22Rv1 (cell line): ENCODE measurements at regions not wholly inside any gene's neighbourhood (a gene's known extent, or its start where the extent isn't known, plus 50 kb on each side); places are given as distances from the start of the nearest gene placed in this dataset.

ENCODE experiments used
- ZFX ChIP-seq: fragments of 450-650 bp; IDR thresholded peaks from 2 replicates; pipeline ENCODE4 v1.6.1; 2017; ENCODE audit warnings: antibody characterized with exemption, borderline replicate concordance
- TF ChIP-seq, protein P1 (sequence below): fragments of 450-650 bp; IDR thresholded peaks from 2 replicates; pipeline ENCODE4 v1.5.1; 2017; ENCODE audit warnings: mild to moderate bottlenecking

DNA sequence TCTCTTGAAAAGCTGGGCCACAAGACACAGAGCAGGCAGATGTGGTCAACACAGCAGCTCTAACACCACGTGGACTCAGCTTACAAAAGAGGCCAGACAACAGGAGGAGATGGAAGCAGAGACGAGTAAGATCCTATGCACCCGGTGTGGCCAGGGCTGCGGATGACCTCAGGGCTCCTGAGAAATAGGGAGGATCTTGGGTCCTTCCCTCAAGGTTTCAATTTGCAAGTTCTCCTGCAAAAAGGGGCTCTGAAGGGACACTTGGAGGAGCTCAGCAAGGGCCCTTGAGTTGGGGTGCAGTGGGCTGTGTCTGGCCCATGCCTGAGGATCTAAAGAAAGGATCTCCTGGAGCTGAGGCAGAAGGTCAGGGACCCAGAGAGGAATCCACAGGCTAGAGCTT, 249.5 kb upstream of the IGF1R start:
- TF ChIP-seq, protein P1, sequence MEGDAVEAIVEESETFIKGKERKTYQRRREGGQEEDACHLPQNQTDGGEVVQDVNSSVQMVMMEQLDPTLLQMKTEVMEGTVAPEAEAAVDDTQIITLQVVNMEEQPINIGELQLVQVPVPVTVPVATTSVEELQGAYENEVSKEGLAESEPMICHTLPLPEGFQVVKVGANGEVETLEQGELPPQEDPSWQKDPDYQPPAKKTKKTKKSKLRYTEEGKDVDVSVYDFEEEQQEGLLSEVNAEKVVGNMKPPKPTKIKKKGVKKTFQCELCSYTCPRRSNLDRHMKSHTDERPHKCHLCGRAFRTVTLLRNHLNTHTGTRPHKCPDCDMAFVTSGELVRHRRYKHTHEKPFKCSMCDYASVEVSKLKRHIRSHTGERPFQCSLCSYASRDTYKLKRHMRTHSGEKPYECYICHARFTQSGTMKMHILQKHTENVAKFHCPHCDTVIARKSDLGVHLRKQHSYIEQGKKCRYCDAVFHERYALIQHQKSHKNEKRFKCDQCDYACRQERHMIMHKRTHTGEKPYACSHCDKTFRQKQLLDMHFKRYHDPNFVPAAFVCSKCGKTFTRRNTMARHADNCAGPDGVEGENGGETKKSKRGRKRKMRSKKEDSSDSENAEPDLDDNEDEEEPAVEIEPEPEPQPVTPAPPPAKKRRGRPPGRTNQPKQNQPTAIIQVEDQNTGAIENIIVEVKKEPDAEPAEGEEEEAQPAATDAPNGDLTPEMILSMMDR = no peak
- TF ChIP-seq ZFX = no peak
